Cardiac muscle cell (in vitro differentiated cells and primary cell): ENCODE measurements at regions not wholly inside any gene's neighbourhood (a gene's known extent, or its start where the extent isn't known, plus 50 kb on each side); places are given as distances from the start of the nearest gene placed in this dataset.

ENCODE experiments used
- DNase-seq, 2 donors: peaks; one replicate each; pipeline versions ENCODE4 v3.0.0 to v3.0.0-alpha.2; 2010 to 2017; ENCODE audit warnings: low read depth in 1 of 2, low spot score in 1 of 2
- H3K27ac ChIP-seq: fragments of 200-600 bp; sonication (generic); 2 replicates; pipeline ENCODE4 v1.5.1; 2016
- H3K27me3 ChIP-seq: fragments of 200-600 bp; sonication (generic); 2 replicates; pipeline ENCODE4 v1.6.0; 2016; ENCODE audit warnings: control low read depth
- H3K36me3 ChIP-seq: fragments of 200-600 bp; sonication (generic); 2 replicates; pipeline ENCODE4 v1.5.1; 2016; ENCODE audit warnings: control low read depth
- H3K4me1 ChIP-seq: fragments of 200-600 bp; sonication (generic); 2 replicates; pipeline ENCODE4 v1.8.1; 2017; ENCODE audit warnings: low read depth, mild to moderate bottlenecking, mixed run types
- H3K4me3 ChIP-seq: fragments of 200-600 bp; sonication (generic); 2 replicates; pipeline ENCODE4 v1.5.1; 2016; ENCODE audit warnings: mild to moderate bottlenecking
- H3K9me3 ChIP-seq: fragments of 200-600 bp; sonication (generic); 2 replicates; pipeline ENCODE4 v1.5.1; 2017; ENCODE audit warnings: low read depth, mild to moderate bottlenecking, control low read depth
- TF ChIP-seq, protein P1 (sequence below): IDR thresholded peaks from 2 replicates; pipeline ENCODE4 v1.5.1; 2012; ENCODE audit warnings: low read depth, mild to moderate bottlenecking, low read length

DNA sequence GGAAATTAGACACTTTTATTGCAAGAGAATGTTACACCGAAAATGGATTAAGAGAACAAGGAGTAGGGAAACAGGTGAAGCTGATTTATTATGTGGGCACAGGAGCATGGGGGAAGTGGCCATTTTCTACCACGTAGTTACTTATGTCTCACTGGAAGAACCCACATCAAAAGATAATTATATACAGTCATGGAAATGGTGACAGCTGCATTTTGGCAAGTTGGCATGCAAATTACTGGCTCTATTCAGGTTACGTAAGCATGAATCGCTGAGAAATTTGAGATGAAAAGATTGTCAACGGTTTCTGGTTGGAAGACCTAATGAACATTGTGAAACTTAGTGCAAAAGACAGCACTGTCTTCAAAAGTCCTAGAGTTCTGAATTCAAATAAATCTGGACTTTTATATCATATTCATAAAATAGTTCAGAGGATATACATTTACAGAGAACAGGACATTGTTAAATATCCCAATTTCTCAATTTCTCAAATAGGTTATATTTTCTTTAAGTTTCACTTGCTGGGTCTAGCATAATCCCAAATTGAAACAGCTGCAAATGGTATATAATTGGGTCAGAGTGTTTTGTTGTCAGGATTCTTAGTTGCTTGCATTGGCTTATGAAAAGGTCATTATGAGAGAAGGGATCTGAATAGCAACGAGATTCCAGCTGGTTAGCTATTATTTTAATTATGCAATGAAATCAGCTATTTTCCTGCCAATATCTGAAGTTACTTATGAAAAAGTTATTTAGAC, 567.8 kb downstream of the ZPLD1 start:
- H3K27me3 ChIP-seq = no peaks in the 10 kb centered on the region
- no peak overlapping the region for H3K4me3 ChIP-seq
- H3K9me3 ChIP-seq = no peaks in the 10 kb centered on the region
- no peaks in the 10 kb centered on the region for H3K4me1 ChIP-seq
- DNase-seq = no peak
- H3K36me3 ChIP-seq = no peaks in the 10 kb centered on the region
- H3K27ac ChIP-seq = no peak overlapping the region
- TF ChIP-seq, protein P1, sequence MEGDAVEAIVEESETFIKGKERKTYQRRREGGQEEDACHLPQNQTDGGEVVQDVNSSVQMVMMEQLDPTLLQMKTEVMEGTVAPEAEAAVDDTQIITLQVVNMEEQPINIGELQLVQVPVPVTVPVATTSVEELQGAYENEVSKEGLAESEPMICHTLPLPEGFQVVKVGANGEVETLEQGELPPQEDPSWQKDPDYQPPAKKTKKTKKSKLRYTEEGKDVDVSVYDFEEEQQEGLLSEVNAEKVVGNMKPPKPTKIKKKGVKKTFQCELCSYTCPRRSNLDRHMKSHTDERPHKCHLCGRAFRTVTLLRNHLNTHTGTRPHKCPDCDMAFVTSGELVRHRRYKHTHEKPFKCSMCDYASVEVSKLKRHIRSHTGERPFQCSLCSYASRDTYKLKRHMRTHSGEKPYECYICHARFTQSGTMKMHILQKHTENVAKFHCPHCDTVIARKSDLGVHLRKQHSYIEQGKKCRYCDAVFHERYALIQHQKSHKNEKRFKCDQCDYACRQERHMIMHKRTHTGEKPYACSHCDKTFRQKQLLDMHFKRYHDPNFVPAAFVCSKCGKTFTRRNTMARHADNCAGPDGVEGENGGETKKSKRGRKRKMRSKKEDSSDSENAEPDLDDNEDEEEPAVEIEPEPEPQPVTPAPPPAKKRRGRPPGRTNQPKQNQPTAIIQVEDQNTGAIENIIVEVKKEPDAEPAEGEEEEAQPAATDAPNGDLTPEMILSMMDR = no peak

- Histone ChIP-seq H3K4me1 (no peaks in the 10 kb centered on the region), H3K27ac (no peak overlapping the region), H3K27me3 (no peaks in the 10 kb centered on the region), H3K36me3 (no peaks in the 10 kb centered on the region), H3K9me3 (no peaks in the 10 kb centered on the region), H3K4me3 (no peak overlapping the region)
- TF ChIP-seq, protein P1 = no peak
- no peak for DNase-seq
Observed at GRCh38 chr3:103006526-103007183, 571.8 kb downstream of the ZPLD1 start.

GRCh38 chr3:103009609-103010008, 574.8 kb downstream of the ZPLD1 start:
- no peak overlapping the region for H3K4me3 ChIP-seq
- TF ChIP-seq, protein P1 = no peak
- H3K36me3 ChIP-seq = no peaks in the 10 kb centered on the region
- DNase-seq = no peak
- H3K9me3 ChIP-seq = no peaks in the 10 kb centered on the region
- no peak overlapping the region for H3K27ac ChIP-seq
- H3K27me3 ChIP-seq = no peaks in the 10 kb centered on the region
- no peaks in the 10 kb centered on the region for H3K4me1 ChIP-seq

DNA sequence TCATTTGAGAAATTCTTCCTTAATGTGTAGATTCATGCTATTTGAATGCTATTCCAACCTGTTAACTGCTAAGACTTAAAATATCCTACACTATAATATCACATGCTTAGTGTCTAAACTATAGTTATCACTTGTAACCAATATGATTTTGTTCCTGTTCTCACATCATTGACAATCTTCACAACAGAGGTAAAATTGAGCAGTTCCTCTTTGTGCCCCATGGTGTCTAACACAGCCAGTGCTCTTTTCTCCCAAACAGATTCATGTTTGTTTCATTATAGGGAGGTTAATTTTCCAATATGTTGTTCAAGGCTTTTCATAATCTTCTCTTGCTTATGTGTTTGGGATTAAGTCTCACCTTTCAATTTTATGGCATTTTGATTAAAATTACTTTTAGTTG, 591.1 kb downstream of the ZPLD1 start:
- no peak for DNase-seq
- TF ChIP-seq, protein P1 = no peak

DNA sequence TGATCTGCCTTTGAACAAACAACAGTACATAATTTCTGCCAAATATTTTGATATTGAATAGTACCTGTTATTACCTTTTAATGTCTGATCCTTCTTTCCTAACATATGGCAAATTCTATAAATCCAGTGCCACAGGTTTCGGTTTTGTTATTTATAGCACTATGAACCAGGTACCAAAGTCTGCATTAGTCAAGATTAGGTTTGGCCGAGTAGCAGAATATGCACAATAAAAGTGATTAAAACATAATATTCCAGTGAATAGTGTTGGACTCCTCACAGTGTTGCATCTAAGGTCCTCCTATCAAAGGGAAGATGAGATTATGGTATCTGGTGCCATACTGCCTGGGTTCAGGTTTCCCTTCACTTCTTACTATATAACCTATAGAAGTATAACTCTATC, 599.0 kb downstream of the ZPLD1 start:
- Histone ChIP-seq H3K36me3 (no peaks in the 10 kb centered on the region), H3K4me1 (no peaks in the 10 kb centered on the region), H3K9me3 (no peaks in the 10 kb centered on the region), H3K27ac (no peak overlapping the region), H3K27me3 (no peaks in the 10 kb centered on the region), H3K4me3 (no peak overlapping the region)
- no peak for DNase-seq
- TF ChIP-seq, protein P1 = no peak

More for the DNA sequence above, 591.1 kb downstream of the ZPLD1 start:
- no peaks in the 10 kb centered on the region for H3K9me3 ChIP-seq
- H3K4me1 ChIP-seq = no peaks in the 10 kb centered on the region
- H3K4me3 ChIP-seq = no peak overlapping the region
- no peaks in the 10 kb centered on the region for H3K27me3 ChIP-seq
- H3K27ac ChIP-seq = no peak overlapping the region
- no peaks in the 10 kb centered on the region for H3K36me3 ChIP-seq
